ENCODE measurements at regions not wholly inside any gene's neighbourhood (a gene's known extent, or its start where the extent isn't known, plus 50 kb on each side); places are given as distances from the start of the nearest gene placed in this dataset.
A peak's percentile ranks its signal among the peaks of the same experiment; 100 is the strongest.

- Mint-ChIP-seq H3K9me3 (no peaks in the 10 kb centered on the region), H3K36me3 (ENCODE audit: low read depth) (no peaks in the 10 kb centered on the region), H3K4me3 (no peak overlapping the region), H3K27ac (no peak overlapping the region; the same call in 1 of the 2 replicates), H3K27me3 (ENCODE audit: insufficient read depth) (no peaks in the 10 kb centered on the region), H3K4me1 (ENCODE audit: low read depth) (peaks cover 50% of the 10 kb centered on the region)
- no peak for DNase-seq
- no peak for TF ChIP-seq CTCF (IDR thresholded peaks at IDR 0.05)
Measured at GRCh38 chr14:54213536-54213935, 183.3 kb upstream of the CDKN3 start.

- Mint-ChIP-seq H3K4me1 (ENCODE audit: low read depth) (peaks cover 31% of the 10 kb centered on the region), H3K27me3 (ENCODE audit: insufficient read depth) (peaks cover 7% of the 10 kb centered on the region), H3K36me3 (ENCODE audit: low read depth) (no peaks in the 10 kb centered on the region), H3K4me3 (no peak overlapping the region), H3K27ac (no peak overlapping the region), H3K9me3 (no peaks in the 10 kb centered on the region)
- no peak for TF ChIP-seq CTCF (IDR thresholded peaks at IDR 0.05)
- no peak for DNase-seq
Measured at GRCh38 chr14:54216827-54217226, 180.0 kb upstream of the CDKN3 start.

GRCh38 chr14:54219261-54220070, 177.3 kb upstream of the CDKN3 start:
- Mint-ChIP-seq H3K27ac (no peak overlapping the region), H3K9me3 (no peaks in the 10 kb centered on the region), H3K4me3 (peak overlapping the region; percentile 75), H3K27me3 (ENCODE audit: insufficient read depth) (peaks cover 10% of the 10 kb centered on the region), H3K36me3 (ENCODE audit: low read depth) (no peaks in the 10 kb centered on the region), H3K4me1 (ENCODE audit: low read depth) (peaks cover 12% of the 10 kb centered on the region)
- no peak for TF ChIP-seq CTCF (IDR thresholded peaks at IDR 0.05)
- DNase-seq, result no peak

- H3K27me3 Mint-ChIP-seq (ENCODE audit: insufficient read depth), result peaks cover 10% of the 10 kb centered on the region
- no peak for TF ChIP-seq CTCF (IDR thresholded peaks at IDR 0.05)
- H3K4me1 Mint-ChIP-seq (ENCODE audit: low read depth), result peaks cover 12% of the 10 kb centered on the region
- peak overlapping the region; percentile 75 for H3K4me3 Mint-ChIP-seq
- DNase-seq, result no peak
- H3K9me3 Mint-ChIP-seq, result no peaks in the 10 kb centered on the region
- H3K36me3 Mint-ChIP-seq (ENCODE audit: low read depth), result no peaks in the 10 kb centered on the region
- no peak overlapping the region for H3K27ac Mint-ChIP-seq
Measured at GRCh38 chr14:54220071-54220703, 176.6 kb upstream of the CDKN3 start.

GRCh38 chr14:54220704-54221431, 175.9 kb upstream of the CDKN3 start:
- no peaks in the 10 kb centered on the region for H3K9me3 Mint-ChIP-seq
- peaks cover 10% of the 10 kb centered on the region for H3K27me3 Mint-ChIP-seq (ENCODE audit: insufficient read depth)
- H3K4me1 Mint-ChIP-seq (ENCODE audit: low read depth), result peaks cover 12% of the 10 kb centered on the region
- TF ChIP-seq CTCF (IDR thresholded peaks at IDR 0.05), result no peak
- DNase-seq, result no peak
- H3K36me3 Mint-ChIP-seq (ENCODE audit: low read depth), result no peaks in the 10 kb centered on the region
- no peak overlapping the region for H3K27ac Mint-ChIP-seq
- H3K4me3 Mint-ChIP-seq, result peak overlapping the region; percentile 75
